Activated T-cell treated with anti-CD3 and anti-CD28 coated beads, Interleukin-2, amount 50 U/mL, for 72 hours (primary cell): ENCODE measurements at regions not wholly inside any gene's neighbourhood (a gene's known extent, or its start where the extent isn't known, plus 50 kb on each side); places are given as distances from the start of the nearest gene placed in this dataset.

ENCODE experiments used
- ATAC-seq, 2 donors: fragments of 150-1000 bp; cut with Tn5 transposase; replicated peaks in 1 of 2; 2 replicates each; pipeline ENCODE4 v1.10.0; 2021; ENCODE audit warnings: moderate library complexity in 2 of 2, mild to moderate bottlenecking in 1 of 2
- DNase-seq, 2 donors: peaks; one replicate each; pipeline ENCODE4 v3.0.0; 2021 to 2022; ENCODE audit warnings: mixed read lengths in 1 of 2
- H3K27ac Mint-ChIP-seq: one replicate; pipeline ENCODE4 v1.8.0; 2022; ENCODE audit warnings: mild to moderate bottlenecking, moderate library complexity, mixed read lengths
- H3K27me3 Mint-ChIP-seq: one replicate; pipeline ENCODE4 v1.8.0; 2022; ENCODE audit warnings: low read depth, mixed read lengths
- H3K36me3 Mint-ChIP-seq, 2 donors: one replicate each; pipeline ENCODE4 v1.8.0; 2022; ENCODE audit warnings: mixed read lengths in 2 of 2, mild to moderate bottlenecking in 1 of 2; ENCODE audit not compliant: insufficient read depth in 2 of 2
- H3K4me1 Mint-ChIP-seq: one replicate; pipeline ENCODE4 v1.8.0; 2022; ENCODE audit warnings: low read depth, mixed read lengths
- H3K4me3 Mint-ChIP-seq, 2 donors: one replicate each; pipeline ENCODE4 v1.8.0; 2022; ENCODE audit warnings: mild to moderate bottlenecking in 2 of 2, mixed read lengths in 2 of 2, moderate library complexity in 2 of 2
- H3K9me3 Mint-ChIP-seq, 2 donors: one replicate each; pipeline ENCODE4 v1.8.0; 2022; ENCODE audit warnings: mixed read lengths in 2 of 2

DNA sequence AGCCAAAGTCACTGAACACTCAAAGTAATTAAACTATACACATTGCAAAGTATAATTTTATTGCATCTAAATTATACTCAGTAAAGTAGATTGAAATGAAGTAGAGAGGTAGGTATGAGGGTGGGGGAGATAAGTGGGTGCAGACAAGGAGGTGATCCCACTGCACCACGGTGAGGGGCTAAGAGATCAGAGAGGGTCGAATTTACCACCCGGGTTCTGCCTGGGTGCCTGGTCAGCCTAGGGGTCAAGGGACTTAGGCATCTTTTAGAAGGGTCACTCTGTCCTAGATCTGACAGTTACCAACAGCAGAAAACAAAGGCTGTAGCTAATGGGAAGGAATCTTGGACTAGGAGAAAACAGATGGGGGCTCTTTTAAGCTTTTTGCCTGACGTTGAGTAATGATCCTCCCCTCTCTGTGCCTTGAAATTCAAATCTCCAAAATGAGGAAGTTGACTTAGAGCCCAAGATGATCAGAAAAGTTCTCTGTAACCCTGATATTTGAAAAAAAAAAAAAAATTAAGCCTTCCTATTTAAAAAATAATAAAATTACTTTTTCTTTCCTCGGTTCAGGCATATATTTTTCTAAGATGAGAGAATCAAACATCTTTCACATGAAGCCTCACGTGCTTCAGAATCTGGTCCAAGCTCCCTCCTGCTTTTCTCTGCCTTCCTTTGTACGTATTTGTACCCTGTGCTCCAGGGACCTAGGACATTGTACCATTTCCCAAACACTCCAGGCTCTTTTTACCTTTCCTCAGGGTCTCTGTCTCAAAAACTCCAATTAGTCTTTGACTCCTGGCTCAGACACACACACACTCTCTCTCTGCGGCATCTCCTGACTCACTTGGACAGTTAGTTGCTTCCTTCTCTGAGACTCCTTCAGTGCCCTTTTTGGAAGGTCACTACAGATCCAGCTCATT, 353.9 kb downstream of the CYRIA start:
- Mint-ChIP-seq H3K27ac (no peak overlapping the region), H3K36me3 (no peaks in the 10 kb centered on the region), H3K9me3 (no peaks in the 10 kb centered on the region), H3K4me3 (no peak overlapping the region), H3K4me1 (no peaks in the 10 kb centered on the region), H3K27me3 (peaks cover 14% of the 10 kb centered on the region)
- no peak for DNase-seq
- ATAC-seq = no peak

GRCh38 chr2:16308816-16309215, 356.8 kb downstream of the CYRIA start:
- no peak overlapping the region for H3K27ac Mint-ChIP-seq
- H3K4me1 Mint-ChIP-seq = no peaks in the 10 kb centered on the region
- DNase-seq (no peak), ATAC-seq (no peak)
- H3K9me3 Mint-ChIP-seq = no peaks in the 10 kb centered on the region
- peaks cover 15% of the 10 kb centered on the region for H3K27me3 Mint-ChIP-seq
- H3K36me3 Mint-ChIP-seq = no peaks in the 10 kb centered on the region
- H3K4me3 Mint-ChIP-seq = no peak overlapping the region

GRCh38 chr2:16304876-16305590, 360.6 kb downstream of the CYRIA start:
- ATAC-seq = no peak
- no peak overlapping the region for H3K27ac Mint-ChIP-seq
- DNase-seq = no peak
- no peaks in the 10 kb centered on the region for H3K4me1 Mint-ChIP-seq
- H3K36me3 Mint-ChIP-seq = no peaks in the 10 kb centered on the region
- H3K27me3 Mint-ChIP-seq = peaks cover 26% of the 10 kb centered on the region
- H3K4me3 Mint-ChIP-seq = no peak overlapping the region
- peaks cover 0 to 2% of the 10 kb centered on the region in 2 donors for H3K9me3 Mint-ChIP-seq

DNA sequence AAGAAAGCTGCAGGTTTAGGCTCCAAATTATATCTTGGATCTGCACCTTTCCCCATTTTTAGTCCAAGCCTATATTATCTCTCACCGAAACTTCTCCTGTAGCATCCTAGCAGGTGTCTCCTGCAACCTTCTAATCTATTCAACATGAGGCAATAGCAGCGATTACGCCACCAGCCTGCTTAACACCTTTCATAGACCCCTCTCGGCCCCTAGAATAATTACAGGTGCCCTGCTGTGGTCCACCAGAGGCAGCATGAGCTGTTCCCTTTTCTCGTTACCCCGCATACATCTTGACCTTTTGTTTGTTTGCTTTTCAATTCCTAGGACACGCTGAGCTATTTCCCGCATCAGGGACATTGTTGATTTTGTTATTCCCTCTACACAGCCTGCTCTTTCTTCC, 361.9 kb downstream of the CYRIA start:
- DNase-seq (no peak), ATAC-seq (no peak)
- peaks cover 0 to 2% of the 10 kb centered on the region in 2 donors for H3K9me3 Mint-ChIP-seq
- H3K4me3 Mint-ChIP-seq = peak overlapping the region in 1 of 2 donors; percentile 9
- H3K27ac Mint-ChIP-seq = no peak overlapping the region
- peaks cover 26% of the 10 kb centered on the region for H3K27me3 Mint-ChIP-seq
- no peaks in the 10 kb centered on the region for H3K36me3 Mint-ChIP-seq
- no peaks in the 10 kb centered on the region for H3K4me1 Mint-ChIP-seq

DNA sequence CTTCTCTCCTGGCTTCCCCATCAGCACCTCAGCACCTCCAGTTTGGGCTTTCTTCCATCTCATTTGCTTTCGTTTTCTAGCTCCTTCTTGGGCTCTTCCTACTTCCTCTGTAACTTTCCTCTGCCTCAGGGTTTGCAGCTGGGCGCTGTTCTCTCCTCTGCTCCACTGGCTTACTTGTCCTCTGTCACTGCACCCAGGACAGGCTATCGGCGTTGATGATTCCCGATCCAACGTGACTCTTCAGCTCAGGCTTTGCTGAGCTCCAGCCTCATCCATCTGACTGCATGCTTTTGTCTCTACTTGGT, 362.4 kb downstream of the CYRIA start:
- peaks cover 26% of the 10 kb centered on the region for H3K27me3 Mint-ChIP-seq
- ATAC-seq (no peak), DNase-seq (no peak)
- H3K27ac Mint-ChIP-seq = no peak overlapping the region
- H3K9me3 Mint-ChIP-seq = peaks cover 0 to 2% of the 10 kb centered on the region in 2 donors
- H3K36me3 Mint-ChIP-seq = no peaks in the 10 kb centered on the region
- peak overlapping the region; percentile 48 to 52 for H3K4me3 Mint-ChIP-seq
- no peaks in the 10 kb centered on the region for H3K4me1 Mint-ChIP-seq

DNA sequence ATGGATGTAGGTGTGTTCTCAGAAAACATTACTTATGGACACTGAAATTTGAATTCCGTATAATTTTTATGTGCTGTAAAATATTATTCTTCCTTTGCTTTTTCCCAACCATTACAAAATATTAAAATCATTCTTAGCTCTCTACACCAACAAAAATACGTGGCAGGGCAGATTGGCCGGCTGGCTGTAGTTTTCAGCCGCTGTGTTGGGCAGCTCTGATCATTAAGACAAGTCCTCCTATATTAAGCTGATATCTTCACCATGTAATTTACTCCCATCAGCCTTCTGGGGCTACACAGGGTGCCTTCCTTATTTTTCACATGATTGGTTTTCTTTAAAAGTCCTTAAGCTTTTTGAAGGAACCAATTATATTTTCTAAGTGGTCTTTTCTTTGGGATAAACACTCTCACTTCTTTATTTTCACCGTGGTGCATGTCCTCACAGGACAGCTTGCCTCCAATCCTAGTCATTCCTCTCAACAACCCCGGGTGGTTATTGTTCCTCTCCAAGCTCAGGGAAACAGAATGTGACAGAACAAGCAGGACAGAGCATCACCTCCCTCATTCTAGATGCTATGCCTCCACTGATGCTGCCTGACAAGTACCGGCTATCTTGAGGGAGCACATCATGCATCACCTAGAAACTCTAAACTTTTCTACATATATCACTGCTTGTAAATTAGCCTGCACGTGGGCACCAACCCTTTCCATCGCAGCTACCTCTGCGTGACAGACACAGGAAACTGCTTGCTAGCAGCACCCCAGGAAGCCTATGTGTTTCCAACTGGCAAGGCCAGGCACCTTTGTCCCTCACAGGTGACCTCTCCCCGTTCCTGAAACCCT, 362.3 kb downstream of the MYCN start:
- peak overlapping the region; percentile 48 to 52 for H3K4me3 Mint-ChIP-seq
- ATAC-seq = no peak
- DNase-seq = no peak

DNA sequence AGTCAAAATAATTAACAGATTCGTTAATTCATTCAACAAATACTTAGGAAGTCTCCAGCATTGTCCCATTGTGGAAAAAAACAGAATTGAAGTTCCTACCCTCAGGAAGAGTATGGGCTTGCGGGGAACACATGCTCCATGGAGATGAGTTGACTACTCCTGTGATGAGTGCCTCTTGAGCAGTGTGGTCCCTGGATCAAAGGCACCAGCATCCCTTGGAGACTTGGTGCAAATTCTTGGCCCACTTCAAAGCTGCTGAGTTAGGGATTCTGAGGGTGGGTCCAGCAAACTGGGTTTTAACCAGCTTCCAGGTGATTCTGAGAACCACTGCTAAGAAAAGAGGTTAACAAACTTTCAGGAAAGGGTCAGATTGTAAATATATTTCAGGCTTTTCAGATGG, 361.6 kb downstream of the MYCN start:
- H3K36me3 Mint-ChIP-seq = no peaks in the 10 kb centered on the region
- H3K27ac Mint-ChIP-seq = no peak overlapping the region
- H3K9me3 Mint-ChIP-seq = peaks cover 0 to 2% of the 10 kb centered on the region in 2 donors
- no peak overlapping the region for H3K4me3 Mint-ChIP-seq
- H3K27me3 Mint-ChIP-seq = peaks cover 26% of the 10 kb centered on the region
- DNase-seq (no peak), ATAC-seq (no peak)
- H3K4me1 Mint-ChIP-seq = no peaks in the 10 kb centered on the region

More for the DNA sequence above, 362.3 kb downstream of the MYCN start:
- no peaks in the 10 kb centered on the region for H3K36me3 Mint-ChIP-seq
- no peak overlapping the region for H3K27ac Mint-ChIP-seq
- no peaks in the 10 kb centered on the region for H3K4me1 Mint-ChIP-seq
- H3K27me3 Mint-ChIP-seq = peaks cover 26% of the 10 kb centered on the region
- peaks cover 0 to 2% of the 10 kb centered on the region in 2 donors for H3K9me3 Mint-ChIP-seq

DNA sequence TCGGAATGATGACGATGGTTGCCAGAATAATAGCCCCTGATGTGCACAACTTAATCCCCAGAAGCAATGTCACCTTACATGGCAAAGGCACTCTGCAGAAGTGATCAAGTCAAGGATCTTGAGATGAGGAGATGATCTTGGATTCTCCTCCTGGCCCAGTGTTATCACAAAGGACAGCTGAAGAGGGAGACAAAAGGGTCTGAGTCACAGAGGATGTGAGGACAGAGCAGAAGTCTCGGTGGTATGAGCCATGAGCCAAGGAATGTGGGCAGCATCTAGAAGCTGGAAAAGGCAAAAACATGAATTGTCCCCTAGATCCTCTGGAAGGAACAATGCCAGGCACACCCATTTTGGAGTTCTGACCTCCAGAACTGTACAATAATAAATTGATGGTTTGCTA, 358.5 kb downstream of the MYCN start:
- DNase-seq (no peak), ATAC-seq (no peak)
- Mint-ChIP-seq H3K9me3 (peaks cover 0 to 2% of the 10 kb centered on the region in 2 donors), H3K4me1 (no peaks in the 10 kb centered on the region), H3K36me3 (no peaks in the 10 kb centered on the region), H3K27me3 (peaks cover 23% of the 10 kb centered on the region), H3K27ac (no peak overlapping the region), H3K4me3 (no peak overlapping the region)

DNA sequence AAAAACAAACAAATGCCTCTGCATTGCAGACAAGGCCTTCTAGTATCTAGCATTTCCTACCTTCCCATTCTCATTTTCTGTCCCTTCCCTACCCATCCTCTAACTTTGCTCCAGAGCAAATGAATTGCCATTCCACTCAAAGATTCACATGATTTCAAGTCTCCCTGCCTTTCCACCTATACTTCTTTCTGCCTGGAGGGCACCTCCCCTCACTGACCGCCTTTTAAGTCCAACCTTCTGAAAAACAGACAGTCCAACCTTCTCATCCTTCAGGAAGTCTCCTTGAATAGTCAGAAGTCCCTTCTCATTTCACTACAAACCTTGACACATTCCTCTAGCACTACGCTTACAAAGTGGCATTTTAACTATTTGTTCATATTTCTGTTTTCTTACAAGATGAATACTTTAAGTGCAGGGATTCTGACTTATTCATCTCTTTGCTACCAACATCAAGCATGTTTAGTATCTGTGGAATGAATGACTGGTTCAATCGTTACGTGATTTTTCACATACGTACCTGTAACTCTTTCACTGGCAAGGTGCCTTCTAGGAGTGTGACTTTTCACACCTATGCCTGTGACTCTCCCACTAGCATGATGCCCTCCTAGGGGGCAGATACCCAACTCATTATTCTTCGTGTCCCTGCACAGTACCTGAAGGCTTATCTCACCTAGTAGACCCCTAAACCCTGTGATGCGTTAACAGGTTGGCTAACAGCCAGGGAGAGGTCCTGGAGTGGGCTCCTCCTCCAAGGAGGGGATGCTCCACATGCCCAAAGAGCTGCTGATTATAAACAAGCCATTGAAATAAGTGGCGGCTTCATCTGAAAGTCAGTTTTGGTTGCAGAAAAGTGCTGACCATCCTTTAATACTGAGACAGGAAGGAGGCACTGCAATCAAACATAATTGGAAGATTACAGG, 356.2 kb downstream of the MYCN start:
- H3K27me3 Mint-ChIP-seq = peaks cover 15% of the 10 kb centered on the region
- H3K9me3 Mint-ChIP-seq = peaks cover 0 to 2% of the 10 kb centered on the region in 2 donors
- H3K27ac Mint-ChIP-seq = no peak overlapping the region
- DNase-seq (no peak), ATAC-seq (no peak)
- no peak overlapping the region for H3K4me3 Mint-ChIP-seq
- no peaks in the 10 kb centered on the region for H3K4me1 Mint-ChIP-seq
- no peaks in the 10 kb centered on the region for H3K36me3 Mint-ChIP-seq

DNA sequence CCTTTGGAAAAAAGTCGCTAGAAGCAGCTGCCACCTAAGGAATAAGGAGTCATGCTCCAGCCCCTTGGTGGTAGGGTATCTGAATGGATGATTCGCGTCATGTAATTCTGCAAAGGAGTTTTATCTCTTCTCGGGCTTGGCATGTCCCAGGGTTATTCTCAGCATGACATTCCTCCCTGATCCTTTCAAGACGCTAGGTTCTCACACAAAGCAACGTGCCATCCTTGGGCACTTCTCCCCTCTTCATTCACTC, 355.6 kb downstream of the MYCN start:
- Mint-ChIP-seq H3K4me1 (no peaks in the 10 kb centered on the region), H3K9me3 (peaks cover 0 to 2% of the 10 kb centered on the region in 2 donors), H3K4me3 (no peak overlapping the region), H3K27me3 (peaks cover 15% of the 10 kb centered on the region), H3K36me3 (no peaks in the 10 kb centered on the region), H3K27ac (no peak overlapping the region)
- ATAC-seq = no peak
- DNase-seq = no peak

GRCh38 chr2:16294791-16295190, 354.4 kb downstream of the MYCN start:
- Mint-ChIP-seq H3K36me3 (no peaks in the 10 kb centered on the region), H3K27me3 (peaks cover 6% of the 10 kb centered on the region), H3K4me3 (no peak overlapping the region), H3K27ac (no peak overlapping the region), H3K9me3 (no peaks in the 10 kb centered on the region), H3K4me1 (no peaks in the 10 kb centered on the region)
- no peak for ATAC-seq
- DNase-seq = no peak

DNA sequence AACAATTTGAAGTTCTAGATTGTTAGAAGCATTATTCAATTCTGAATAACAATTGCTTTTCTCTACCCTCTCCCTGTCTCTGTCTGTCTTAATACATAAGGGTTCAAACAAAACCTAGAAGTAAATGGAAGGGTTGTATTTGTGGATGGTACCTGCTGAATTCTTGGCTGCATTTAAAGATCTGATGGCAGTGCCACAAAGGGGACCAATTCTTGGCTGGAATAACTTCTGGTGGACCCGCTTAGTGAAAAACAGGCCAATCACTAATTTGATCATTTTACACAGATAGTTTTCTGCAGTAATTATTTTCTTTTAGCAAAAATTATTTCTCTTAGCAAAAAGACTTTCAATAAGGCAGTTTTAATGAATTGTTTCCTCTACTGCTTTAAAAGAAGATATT, 353.5 kb downstream of the MYCN start:
- Mint-ChIP-seq H3K4me3 (no peak overlapping the region), H3K4me1 (no peaks in the 10 kb centered on the region), H3K9me3 (no peaks in the 10 kb centered on the region), H3K27me3 (peaks cover 6% of the 10 kb centered on the region), H3K27ac (no peak overlapping the region), H3K36me3 (no peaks in the 10 kb centered on the region)
- DNase-seq (no peak), ATAC-seq (no peak)
